ENCODE measurements at regions not wholly inside any gene's neighbourhood (a gene's known extent, or its start where the extent isn't known, plus 50 kb on each side); places are given as distances from the start of the nearest gene placed in this dataset.

DNA sequence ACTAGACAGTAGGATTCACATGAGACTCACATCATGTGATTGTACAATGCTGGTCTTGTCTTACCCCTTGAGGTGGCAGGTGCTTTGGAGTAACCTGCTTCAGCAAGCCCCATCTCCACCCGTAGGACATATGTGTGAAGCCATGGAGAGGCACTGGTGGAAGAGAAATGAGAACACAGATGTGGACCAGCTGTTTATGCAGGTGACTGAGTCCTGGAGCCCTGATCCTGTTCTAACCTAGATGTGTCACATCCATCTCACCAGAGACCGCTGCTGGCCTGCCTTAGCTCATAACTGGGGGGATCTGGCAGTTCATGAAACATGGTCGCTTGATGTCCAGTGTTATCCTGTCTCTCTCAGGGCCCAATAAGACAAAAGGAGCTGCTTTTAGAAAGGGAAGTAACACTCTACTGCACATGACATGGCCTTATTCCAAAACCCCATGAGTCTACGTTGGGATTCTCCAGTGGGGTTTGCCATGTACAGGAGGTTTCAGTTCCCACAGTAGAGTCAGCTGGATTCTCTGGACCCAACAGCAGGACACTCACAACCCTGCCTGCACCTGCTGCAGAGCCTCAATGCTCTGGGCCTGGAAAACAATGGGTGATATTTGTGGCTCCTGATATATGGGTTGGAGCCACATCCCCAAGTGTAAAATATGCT is 62.0 kb downstream of the GGTLC2 start:
- H3K36me3 ChIP-seq, result no peaks in the 10 kb centered on the region
- no peaks in the 10 kb centered on the region for H3K9me3 ChIP-seq
- no peak overlapping the region for H3K27ac ChIP-seq
- no peaks in the 10 kb centered on the region for H3K4me1 ChIP-seq
- no peak overlapping the region for H3K4me3 ChIP-seq (replicated peaks in 1 of 3)
- H3K27me3 ChIP-seq, result no peaks in the 10 kb centered on the region
- 49 to 86% methylated on average over 3 to 4 of the region's 4 CpGs for WGBS, 2 donors
- no peak for DNase-seq
- no peak for TF ChIP-seq POLR2A (IDR thresholded peaks at IDR 0.05)
- TF ChIP-seq, protein P1, sequence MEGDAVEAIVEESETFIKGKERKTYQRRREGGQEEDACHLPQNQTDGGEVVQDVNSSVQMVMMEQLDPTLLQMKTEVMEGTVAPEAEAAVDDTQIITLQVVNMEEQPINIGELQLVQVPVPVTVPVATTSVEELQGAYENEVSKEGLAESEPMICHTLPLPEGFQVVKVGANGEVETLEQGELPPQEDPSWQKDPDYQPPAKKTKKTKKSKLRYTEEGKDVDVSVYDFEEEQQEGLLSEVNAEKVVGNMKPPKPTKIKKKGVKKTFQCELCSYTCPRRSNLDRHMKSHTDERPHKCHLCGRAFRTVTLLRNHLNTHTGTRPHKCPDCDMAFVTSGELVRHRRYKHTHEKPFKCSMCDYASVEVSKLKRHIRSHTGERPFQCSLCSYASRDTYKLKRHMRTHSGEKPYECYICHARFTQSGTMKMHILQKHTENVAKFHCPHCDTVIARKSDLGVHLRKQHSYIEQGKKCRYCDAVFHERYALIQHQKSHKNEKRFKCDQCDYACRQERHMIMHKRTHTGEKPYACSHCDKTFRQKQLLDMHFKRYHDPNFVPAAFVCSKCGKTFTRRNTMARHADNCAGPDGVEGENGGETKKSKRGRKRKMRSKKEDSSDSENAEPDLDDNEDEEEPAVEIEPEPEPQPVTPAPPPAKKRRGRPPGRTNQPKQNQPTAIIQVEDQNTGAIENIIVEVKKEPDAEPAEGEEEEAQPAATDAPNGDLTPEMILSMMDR (IDR thresholded peaks at IDR 0.05), result no peak
- intact Hi-C loops (cut with DNase I), result no loop called here

DNA sequence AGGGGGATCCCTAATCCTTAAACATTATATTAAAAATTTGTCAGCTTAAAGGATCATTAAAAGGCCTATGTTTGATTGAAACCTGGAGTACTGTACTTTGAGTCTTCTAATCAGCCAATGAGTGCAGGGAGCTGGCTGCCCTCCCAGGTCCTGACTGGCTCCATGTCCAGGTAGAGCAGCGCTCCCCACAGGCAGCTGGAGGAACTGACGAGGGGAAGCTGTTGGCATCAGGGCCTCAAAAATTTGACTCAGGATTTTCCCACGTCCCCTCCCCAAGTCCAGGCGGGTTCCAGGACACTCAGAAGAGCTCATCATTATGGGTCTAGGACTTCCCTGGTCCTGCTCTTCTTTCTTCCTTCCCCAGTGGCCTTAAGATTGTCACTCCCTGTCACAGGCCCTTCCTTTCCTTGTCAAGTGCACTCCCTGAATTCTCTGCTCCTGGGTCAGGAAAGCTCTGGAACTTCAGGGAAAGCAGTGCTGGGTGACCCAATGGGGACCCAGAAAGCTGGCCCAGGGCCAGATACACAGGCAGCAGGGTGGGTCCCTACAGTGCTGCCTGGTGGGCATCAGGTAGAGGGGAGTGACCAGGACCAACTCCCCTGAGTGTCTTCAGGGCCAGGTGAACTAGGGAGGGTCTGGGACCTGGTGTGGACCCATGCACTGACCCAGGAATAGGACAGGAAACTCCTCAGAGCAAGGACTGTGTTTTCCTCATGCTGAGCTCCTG is 65.5 kb downstream of the GGTLC2 start:
- intact Hi-C loops (cut with DNase I), result no loop called here
- DNase-seq, result no peak
- Histone ChIP-seq H3K4me1 (no peaks in the 10 kb centered on the region), H3K27me3 (no peaks in the 10 kb centered on the region), H3K9me3 (no peaks in the 10 kb centered on the region), H3K4me3 (replicated peaks in 1 of 3) (no peak overlapping the region), H3K27ac (no peak overlapping the region), H3K36me3 (no peaks in the 10 kb centered on the region)
- TF ChIP-seq, protein P1 (IDR thresholded peaks at IDR 0.05), result no peak
- TF ChIP-seq POLR2A (IDR thresholded peaks at IDR 0.05), result no peak
- 83% methylated on average over 4 of the region's 4 CpGs for WGBS, 2 donors

DNA sequence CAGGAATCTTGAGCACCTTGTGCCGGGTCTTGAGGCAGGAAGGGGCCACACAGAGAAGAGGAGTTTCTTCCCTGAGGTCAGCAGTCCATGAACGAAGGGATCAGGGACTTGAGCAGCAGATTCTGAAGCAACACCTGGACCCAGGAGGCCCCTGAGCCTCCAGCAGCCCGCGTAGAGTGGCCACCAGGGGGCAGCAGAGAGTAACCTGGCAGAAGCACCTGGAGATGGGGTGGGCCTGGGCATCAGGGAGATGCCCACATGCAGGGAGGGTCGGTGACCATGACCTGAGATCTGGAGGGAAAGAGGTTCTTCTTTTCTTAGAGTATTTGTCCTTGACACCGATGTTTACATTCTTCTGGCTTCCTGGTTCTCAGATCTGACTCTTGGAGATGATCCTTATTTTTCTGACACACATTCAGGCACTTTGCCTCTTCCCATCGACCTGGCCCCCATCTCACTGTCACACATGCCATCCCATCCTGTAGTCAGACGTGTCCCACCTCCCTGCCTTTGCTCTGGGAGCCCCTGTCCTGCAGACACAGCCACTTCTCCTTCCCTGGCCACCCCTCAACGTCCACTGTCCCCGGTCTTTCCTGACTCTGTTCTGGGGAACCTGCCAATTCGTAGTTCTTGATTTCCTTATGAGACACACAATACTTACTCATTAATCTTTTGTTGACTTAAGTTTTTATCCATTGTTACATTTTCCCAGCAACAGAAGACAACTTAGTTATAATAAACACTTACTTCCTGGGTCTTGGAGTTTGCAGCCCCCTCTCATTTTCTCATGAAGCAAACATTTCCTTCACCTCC is 66.5 kb downstream of the GGTLC2 start:
- H3K9me3 ChIP-seq, result no peaks in the 10 kb centered on the region
- intact Hi-C loops (cut with DNase I), result no loop called here
- H3K4me3 ChIP-seq (replicated peaks in 1 of 3), result no peak overlapping the region
- no peaks in the 10 kb centered on the region for H3K4me1 ChIP-seq
- H3K27me3 ChIP-seq, result no peaks in the 10 kb centered on the region
- WGBS, 2 donors, result 30 to 31% methylated on average over 9 to 11 of the region's 11 CpGs
- DNase-seq, result peak; percentile 59 to 69
- H3K36me3 ChIP-seq, result no peaks in the 10 kb centered on the region
- TF ChIP-seq, protein P1 (IDR thresholded peaks at IDR 0.05), result peak; percentile 70 to 98 (median 80)
- TF ChIP-seq POLR2A (IDR thresholded peaks at IDR 0.05), result no peak
- no peak overlapping the region for H3K27ac ChIP-seq

DNA sequence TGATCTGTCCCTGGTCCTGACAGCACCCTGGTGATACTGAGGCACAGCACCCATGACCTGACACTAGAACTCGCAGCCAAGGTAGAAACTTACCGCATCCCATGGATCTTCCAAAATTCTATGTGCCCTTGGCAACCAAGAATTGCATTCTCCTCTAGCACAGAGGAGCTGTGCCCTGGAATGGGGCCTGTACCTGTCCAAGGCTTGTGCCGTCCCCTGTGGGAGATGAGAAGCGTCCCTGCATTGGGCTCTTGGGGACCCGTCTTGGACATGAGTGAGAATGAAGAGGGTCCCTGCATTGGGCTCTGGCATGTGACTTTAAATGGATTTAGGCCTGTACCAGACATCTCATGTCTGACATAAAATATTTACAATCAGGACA is 67.1 kb downstream of the GGTLC2 start:
- no peak overlapping the region for H3K27ac ChIP-seq
- H3K36me3 ChIP-seq, result no peaks in the 10 kb centered on the region
- intact Hi-C loops (cut with DNase I), result no loop called here
- H3K4me1 ChIP-seq, result no peaks in the 10 kb centered on the region
- H3K4me3 ChIP-seq (replicated peaks in 1 of 3), result no peak overlapping the region
- H3K9me3 ChIP-seq, result no peaks in the 10 kb centered on the region
- TF ChIP-seq, protein P1 (IDR thresholded peaks at IDR 0.05), result no peak
- TF ChIP-seq POLR2A (IDR thresholded peaks at IDR 0.05), result no peak
- WGBS, 2 donors, result 99 to 100% methylated on average over 5 of the region's 5 CpGs
- no peak for DNase-seq
- H3K27me3 ChIP-seq, result no peaks in the 10 kb centered on the region

Data from thyroid gland (tissue), 4 donors.